ENCODE measurements at regions not wholly inside any gene's neighbourhood (a gene's known extent, or its start where the extent isn't known, plus 50 kb on each side); places are given as distances from the start of the nearest gene placed in this dataset.
"Not testable (repeated sequence)": the region's sequence is repeated elsewhere in the genome, so short reads cannot be mapped to it uniquely, and the experiment has no call there.

GRCh38 chr2:20130821-20131645 lies 79.6 kb upstream of the LAPTM4A start:
- no peak for DNase-seq (ENCODE audit: low read depth)

- DNase-seq (ENCODE audit: low read depth) = no peak
Observed at GRCh38 chr2:20130160-20130560, 78.7 kb upstream of the LAPTM4A start.

GRCh38 chr2:20129331-20130159 lies 78.1 kb upstream of the LAPTM4A start:
- DNase-seq (ENCODE audit: low read depth) = no peak

GRCh38 chr2:20128506-20129330 lies 77.3 kb upstream of the LAPTM4A start:
- no peak for DNase-seq (ENCODE audit: low read depth)

GRCh38 chr2:20126469-20126868 lies 75.0 kb upstream of the LAPTM4A start:
- no peak for DNase-seq (ENCODE audit: low read depth)

GRCh38 chr2:20126040-20126439 lies 74.6 kb upstream of the LAPTM4A start:
- DNase-seq (ENCODE audit: low read depth) = no peak

- DNase-seq (ENCODE audit: low read depth) = no peak
Observed at GRCh38 chr2:20125616-20126015, 74.2 kb upstream of the LAPTM4A start.

- no peak for DNase-seq (ENCODE audit: low read depth)
Observed at GRCh38 chr2:20125164-20125563, 73.7 kb upstream of the LAPTM4A start.

GRCh38 chr2:20123871-20124594 lies 72.6 kb upstream of the LAPTM4A start:
- no peak for DNase-seq (ENCODE audit: low read depth)

GRCh38 chr2:20122864-20123263 lies 71.4 kb upstream of the LAPTM4A start:
- no peak for DNase-seq (ENCODE audit: low read depth)

GRCh38 chr2:20120569-20121416 lies 69.4 kb upstream of the LAPTM4A start:
- DNase-seq (ENCODE audit: low read depth) = no peak

- DNase-seq (ENCODE audit: low read depth) = no peak
Observed at GRCh38 chr2:20118051-20118450, 66.6 kb upstream of the LAPTM4A start.

GRCh38 chr2:20115902-20116301 lies 64.5 kb upstream of the LAPTM4A start:
- DNase-seq (ENCODE audit: low read depth) = no peak

GRCh38 chr2:20115374-20115773 lies 63.9 kb upstream of the LAPTM4A start:
- DNase-seq (ENCODE audit: low read depth) = no peak

- no peak for DNase-seq (ENCODE audit: low read depth)
Observed at GRCh38 chr2:20113986-20114938, 62.8 kb upstream of the LAPTM4A start.

- DNase-seq (ENCODE audit: low read depth) = no peak
Observed at GRCh38 chr2:20113004-20113796, 61.8 kb upstream of the LAPTM4A start.

GRCh38 chr2:20112361-20112760 lies 60.9 kb upstream of the LAPTM4A start:
- not testable (repeated sequence) for DNase-seq (ENCODE audit: low read depth)

GRCh38 chr2:20111311-20112131 lies 60.1 kb upstream of the LAPTM4A start:
- no peak for DNase-seq (ENCODE audit: low read depth)
